Ectodermal cell (in vitro differentiated cells): ENCODE measurements at regions not wholly inside any gene's neighbourhood (a gene's known extent, or its start where the extent isn't known, plus 50 kb on each side); places are given as distances from the start of the nearest gene placed in this dataset.

Experiments used
- H3K27ac ChIP-seq: 2 replicates; pipeline ENCODE4 v1.7.0; 2013; ENCODE audit warnings: mild to moderate bottlenecking, low read depth, low read length; ENCODE audit not compliant: insufficient read depth, poor library complexity, severe bottlenecking
- H3K27me3 ChIP-seq: 2 replicates; pipeline ENCODE4 v1.7.0; 2013; ENCODE audit warnings: mild to moderate bottlenecking, low read length; ENCODE audit not compliant: insufficient read depth, control insufficient read depth, poor library complexity, severe bottlenecking
- H3K36me3 ChIP-seq: one replicate; pipeline ENCODE4 v1.7.0; 2013; ENCODE audit warnings: low read length; ENCODE audit not compliant: control insufficient read depth, insufficient read depth
- H3K4me1 ChIP-seq: one replicate; pipeline ENCODE4 v1.7.0; 2013; ENCODE audit warnings: low read length; ENCODE audit not compliant: control insufficient read depth, insufficient read depth
- H3K4me3 ChIP-seq: 2 replicates; pipeline ENCODE4 v1.7.0; 2013; ENCODE audit warnings: low read depth, low read length, control low read depth; ENCODE audit not compliant: insufficient read depth
- H3K9me3 ChIP-seq: 2 replicates; pipeline ENCODE4 v1.7.0; 2013; ENCODE audit warnings: mild to moderate bottlenecking, low read length, moderate library complexity; ENCODE audit not compliant: control insufficient read depth
- WGBS, 2 experiments: methylation state at CpG; one replicate each; pipeline ENCODE4 v1.1.7; 2013; ENCODE audit warnings: missing lambda C conversion rate in 2 of 2; 5-methylcytosine and 5-hydroxymethylcytosine counted together

- Histone ChIP-seq H3K9me3 (no peaks in the 10 kb centered on the region), H3K27me3 (no peaks in the 10 kb centered on the region), H3K4me3 (no peak overlapping the region), H3K36me3 (no peaks in the 10 kb centered on the region), H3K4me1 (no peaks in the 10 kb centered on the region), H3K27ac (no peak overlapping the region)
- WGBS, 2 experiments = 95% methylated on average over 11 of the region's 11 CpGs
These were observed 143.9 kb upstream of the ARID1B start for GRCh38 chr6:156633291-156633690.

DNA sequence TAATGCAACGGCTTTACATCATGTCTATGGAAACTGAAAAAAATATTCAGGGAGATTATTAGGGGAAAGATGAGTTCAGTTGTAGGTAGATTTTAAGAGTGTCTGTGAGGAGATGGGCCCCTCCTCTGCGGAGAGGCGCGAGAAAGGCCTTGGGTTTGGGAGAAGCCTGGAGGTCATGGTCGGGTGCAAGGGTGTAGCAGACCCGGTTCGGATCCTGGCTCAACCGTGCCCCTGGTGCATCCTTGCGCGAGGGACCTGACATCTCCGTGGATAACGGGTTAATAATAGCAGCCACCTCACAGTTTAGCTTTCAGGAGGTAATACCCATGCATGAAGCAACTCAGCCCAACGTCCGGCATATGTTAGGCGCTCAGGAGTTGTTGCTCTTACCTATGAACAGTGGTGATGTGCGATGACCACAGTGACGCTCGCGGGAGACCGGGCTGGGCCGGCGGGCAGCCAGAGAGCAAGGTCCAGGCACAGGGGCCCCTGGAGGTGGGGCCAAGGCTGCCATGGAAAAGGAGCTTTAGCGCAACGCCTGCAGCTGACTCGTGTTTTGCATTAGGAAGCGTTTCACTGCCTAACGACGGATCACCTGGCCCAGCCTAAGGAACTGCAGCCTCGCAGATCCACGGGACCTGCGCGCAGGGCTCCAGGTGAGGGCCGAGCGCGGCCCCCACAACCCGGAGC lies 146.4 kb upstream of the ARID1B start:
- Histone ChIP-seq H3K27ac (no peak overlapping the region), H3K4me1 (no peaks in the 10 kb centered on the region), H3K4me3 (no peak overlapping the region), H3K27me3 (no peaks in the 10 kb centered on the region), H3K36me3 (no peaks in the 10 kb centered on the region), H3K9me3 (no peaks in the 10 kb centered on the region)
- WGBS, 2 experiments = 95% methylated on average over 36 of the region's 36 CpGs

DNA sequence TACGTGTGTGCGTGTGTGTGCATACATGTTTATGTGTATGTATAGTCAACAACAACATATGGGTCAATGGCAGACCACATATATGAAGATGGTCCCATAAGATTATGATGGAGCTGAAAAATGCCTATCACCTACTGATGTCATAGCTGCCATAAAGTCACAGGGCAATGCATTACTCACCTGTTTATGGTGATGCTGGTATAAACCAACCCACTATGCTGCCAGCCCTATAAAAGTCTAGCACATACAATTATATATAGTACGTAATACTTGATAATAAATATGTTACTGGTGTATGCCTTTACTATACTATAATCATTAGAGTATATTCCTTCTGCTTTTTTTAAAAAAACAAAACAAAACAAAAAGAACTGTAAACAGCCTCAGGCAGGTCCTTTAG lies 148.4 kb upstream of the ARID1B start:
- no peak overlapping the region for H3K27ac ChIP-seq
- H3K9me3 ChIP-seq = no peaks in the 10 kb centered on the region
- H3K36me3 ChIP-seq = no peaks in the 10 kb centered on the region
- no peaks in the 10 kb centered on the region for H3K4me1 ChIP-seq
- no peak overlapping the region for H3K4me3 ChIP-seq
- no peaks in the 10 kb centered on the region for H3K27me3 ChIP-seq
- 100% methylated on average over 2 of the region's 3 CpGs for WGBS, 2 experiments

DNA sequence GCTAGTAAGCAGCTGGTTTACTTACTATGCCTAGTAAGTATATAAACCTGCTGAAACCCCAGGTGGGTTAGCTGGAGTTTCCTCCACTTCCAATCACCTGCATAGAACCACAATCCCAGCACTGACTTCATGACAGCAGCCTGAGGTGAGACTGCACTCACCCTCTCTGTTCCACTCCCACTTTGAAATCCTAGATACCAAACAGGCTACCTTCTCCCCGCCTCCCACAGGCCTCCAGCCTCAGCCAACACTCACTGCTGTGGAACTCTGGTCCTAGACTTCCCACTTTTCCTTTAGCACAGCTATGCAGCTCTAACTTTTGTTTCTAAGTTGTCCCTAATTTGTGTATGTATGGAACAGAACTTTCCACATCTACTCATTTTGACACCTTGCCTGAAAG lies 149.7 kb upstream of the ARID1B start:
- H3K36me3 ChIP-seq = no peaks in the 10 kb centered on the region
- H3K9me3 ChIP-seq = no peaks in the 10 kb centered on the region
- H3K27ac ChIP-seq = no peak overlapping the region
- H3K4me3 ChIP-seq = no peak overlapping the region
- H3K4me1 ChIP-seq = no peaks in the 10 kb centered on the region
- WGBS, 2 experiments = 67 to 79% methylated on average over 1 of the region's 1 CpG
- no peaks in the 10 kb centered on the region for H3K27me3 ChIP-seq

DNA sequence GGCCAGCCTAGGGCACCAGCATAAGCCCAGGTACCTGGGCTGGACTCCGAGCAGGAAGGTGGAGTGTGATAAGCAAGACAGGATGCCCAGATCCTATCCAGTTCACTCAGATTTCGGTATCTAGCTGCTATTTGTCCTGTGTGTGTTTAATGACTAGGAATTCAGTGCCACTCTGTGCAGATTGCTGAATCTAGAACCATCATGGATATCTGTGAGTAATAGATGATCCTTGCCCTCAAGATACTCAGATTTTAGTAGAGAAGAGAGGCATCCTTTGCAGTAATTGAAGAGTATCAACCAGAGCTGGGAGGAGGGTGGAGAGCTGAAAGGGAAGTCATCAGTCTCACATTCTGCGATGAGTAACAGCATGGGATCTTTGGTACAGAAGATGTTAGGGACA lies 155.0 kb upstream of the ARID1B start:
- H3K4me3 ChIP-seq = no peak overlapping the region
- 62 to 65% methylated on average over 3 of the region's 3 CpGs for WGBS, 2 experiments

GRCh38 chr6:156620331-156620730 lies 156.8 kb upstream of the ARID1B start:
- Histone ChIP-seq H3K4me3 (no peak overlapping the region), H3K9me3 (no peaks in the 10 kb centered on the region), H3K4me1 (no peaks in the 10 kb centered on the region), H3K27me3 (no peaks in the 10 kb centered on the region), H3K36me3 (no peaks in the 10 kb centered on the region), H3K27ac (no peak overlapping the region)
- WGBS, 2 experiments = 91 to 92% methylated on average over 4 of the region's 4 CpGs

More for the DNA sequence above, 155.0 kb upstream of the ARID1B start:
- no peaks in the 10 kb centered on the region for H3K27me3 ChIP-seq
- no peaks in the 10 kb centered on the region for H3K4me1 ChIP-seq
- no peaks in the 10 kb centered on the region for H3K36me3 ChIP-seq
- H3K9me3 ChIP-seq = no peaks in the 10 kb centered on the region
- H3K27ac ChIP-seq = no peak overlapping the region

GRCh38 chr6:156618600-156619205 lies 158.5 kb upstream of the ARID1B start:
- Histone ChIP-seq H3K36me3 (no peaks in the 10 kb centered on the region), H3K9me3 (no peaks in the 10 kb centered on the region), H3K27me3 (no peaks in the 10 kb centered on the region), H3K27ac (no peak overlapping the region), H3K4me3 (no peak overlapping the region), H3K4me1 (no peaks in the 10 kb centered on the region)
- WGBS, 2 experiments = 82 to 83% methylated on average over 12 of the region's 12 CpGs

DNA sequence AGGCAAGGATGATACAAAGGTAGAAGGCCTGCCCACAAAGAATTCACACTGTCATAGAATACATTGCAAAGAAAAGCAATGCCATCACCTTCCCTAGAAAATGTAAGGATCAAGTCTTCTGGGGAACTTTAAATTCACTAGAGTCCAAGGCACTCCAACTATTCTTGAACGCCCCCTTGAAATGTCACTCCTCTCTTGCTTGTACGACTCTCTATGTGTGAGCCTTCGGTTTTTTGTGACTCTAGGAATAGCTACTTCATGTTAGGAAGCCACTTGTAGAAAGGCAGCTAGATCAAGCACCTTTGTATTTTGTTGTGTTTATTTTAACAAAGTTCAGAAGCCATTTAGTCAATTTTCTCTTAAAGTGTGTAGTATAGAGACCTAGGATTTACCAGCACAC lies 159.2 kb upstream of the ARID1B start:
- Histone ChIP-seq H3K4me1 (no peaks in the 10 kb centered on the region), H3K36me3 (no peaks in the 10 kb centered on the region), H3K9me3 (no peaks in the 10 kb centered on the region), H3K27ac (no peak overlapping the region), H3K27me3 (no peaks in the 10 kb centered on the region), H3K4me3 (no peak overlapping the region)
- WGBS, 2 experiments = 92 to 97% methylated on average over 3 of the region's 3 CpGs

DNA sequence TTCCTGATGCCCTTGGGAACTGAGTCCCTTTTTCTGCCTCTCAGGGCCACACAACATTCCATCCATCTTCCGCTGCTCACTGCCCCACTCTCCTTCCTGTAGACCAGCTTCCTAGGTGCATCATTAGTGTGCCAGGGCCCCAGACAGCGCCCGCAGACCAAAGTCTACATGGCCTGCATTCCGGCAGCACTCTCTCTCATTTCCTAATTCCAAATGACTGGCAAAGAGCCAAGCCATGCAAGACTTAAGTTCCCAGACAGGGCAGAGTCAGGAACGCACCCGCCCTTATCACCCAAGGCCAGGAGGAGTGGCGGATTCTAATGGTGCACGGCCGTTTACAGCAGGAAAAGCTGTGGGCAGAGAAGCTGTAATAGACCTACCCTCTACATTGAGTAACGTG lies 159.8 kb upstream of the ARID1B start:
- Histone ChIP-seq H3K4me1 (no peaks in the 10 kb centered on the region), H3K4me3 (no peak overlapping the region), H3K9me3 (no peaks in the 10 kb centered on the region), H3K36me3 (no peaks in the 10 kb centered on the region), H3K27me3 (no peaks in the 10 kb centered on the region), H3K27ac (no peak overlapping the region)
- WGBS, 2 experiments = 87 to 92% methylated on average over 9 to 10 of the region's 10 CpGs

- no peaks in the 10 kb centered on the region for H3K4me1 ChIP-seq
These were observed 160.7 kb upstream of the ARID1B start for GRCh38 chr6:156616495-156616894.

More at GRCh38 chr6:156616495-156616894, 160.7 kb upstream of the ARID1B start:
- H3K27ac ChIP-seq = no peak overlapping the region
- H3K36me3 ChIP-seq = no peaks in the 10 kb centered on the region
- 92 to 94% methylated on average over 1 of the region's 1 CpG for WGBS, 2 experiments
- H3K27me3 ChIP-seq = no peaks in the 10 kb centered on the region
- H3K9me3 ChIP-seq = no peaks in the 10 kb centered on the region
- H3K4me3 ChIP-seq = no peak overlapping the region
